Tibial nerve (tissue), 4 donors: ENCODE measurements at regions not wholly inside any gene's neighbourhood (a gene's known extent, or its start where the extent isn't known, plus 50 kb on each side); places are given as distances from the start of the nearest gene placed in this dataset.

Source experiments
- DNase-seq, 2 donors: peaks; one replicate each; pipeline ENCODE4 v3.0.0-alpha.2; 2019; ENCODE audit warnings: low spot score in 2 of 2
- H3K27ac ChIP-seq, 4 donors: fragments of 200-600 bp; sonication (generic) in 3 of 4; one replicate each; pipeline ENCODE4 v1.5.1; 2017 to 2019; ENCODE audit warnings: mild to moderate bottlenecking in 1 of 4
- H3K27me3 ChIP-seq, 2 donors: fragments of 200-600 bp; sonication (generic) in 1 of 2; one replicate each; pipeline versions ENCODE4 v1.5.1 to v1.6.0; 2017 to 2019
- H3K36me3 ChIP-seq, 3 donors: fragments of 200-600 bp; sonication (generic); one replicate each; pipeline ENCODE4 v1.5.1; 2018 to 2019
- H3K4me1 ChIP-seq, 4 donors: fragments of 200-600 bp; sonication (generic) in 3 of 4; one replicate each; pipeline ENCODE4 v1.5.1; 2017 to 2019
- H3K4me3 ChIP-seq, 4 donors: fragments of 200-600 bp; sonication (generic) in 3 of 4; one replicate each; pipeline ENCODE4 v1.5.1; 2017 to 2019; ENCODE audit warnings: mild to moderate bottlenecking in 1 of 4, moderate library complexity in 1 of 4
- H3K9me3 ChIP-seq, 4 donors: fragments of 200-600 bp; sonication (generic) in 3 of 4; one replicate each; pipeline ENCODE4 v1.5.1; 2017 to 2019
- EP300 ChIP-seq, 2 donors: sonication (generic); formaldehyde crosslinking; IDR thresholded peaks; one replicate each; pipeline ENCODE4 v1.6.1; 2017; ENCODE audit warnings: antibody characterized with exemption in 2 of 2, mild to moderate bottlenecking in 1 of 2
- POLR2A ChIP-seq, 2 donors: fragments of 450-650 bp; IDR thresholded peaks; one replicate each; pipeline ENCODE4 v1.6.1; 2017; ENCODE audit warnings: antibody characterized with exemption in 2 of 2, mild to moderate bottlenecking in 2 of 2, moderate library complexity in 2 of 2
- WGBS, 2 donors: methylation state at CpG; one replicate each; pipeline ENCODE4 v1.1.5; 2018; 5-methylcytosine and 5-hydroxymethylcytosine counted together
- TF ChIP-seq, protein P1 (sequence below), 5 experiments: fragments of 200-600 bp in 3 of 5; fragments of 450-650 bp in 2 of 5; sonication (generic) in 3 of 5; IDR thresholded peaks; one replicate each; pipeline ENCODE4 v1.5.1; 2016 to 2019; ENCODE audit warnings: antibody characterized with exemption in 5 of 5, mild to moderate bottlenecking in 3 of 5, moderate library complexity in 2 of 5

DNA sequence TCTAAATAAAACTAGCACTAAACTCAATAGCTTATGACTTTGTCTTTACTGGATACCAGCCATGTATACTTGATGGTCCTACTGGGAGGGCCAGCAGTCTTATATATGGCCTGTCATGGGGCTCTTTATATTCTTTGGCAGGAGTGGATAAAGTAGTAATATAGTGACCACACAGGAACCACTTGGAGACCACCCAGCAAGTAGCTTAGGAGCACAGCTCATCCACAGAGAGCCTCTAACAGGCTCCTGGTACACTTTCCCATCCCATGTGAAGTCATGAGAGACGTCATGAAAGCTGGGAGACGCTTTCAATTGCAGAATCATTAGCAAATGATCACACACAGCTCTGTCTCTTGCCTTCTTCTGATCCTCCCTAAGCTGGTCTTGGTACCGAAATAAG, 360.9 kb upstream of the ACVR2A start:
- no peak for TF ChIP-seq EP300 (IDR thresholded peaks at IDR 0.05)
- no peak for TF ChIP-seq POLR2A (IDR thresholded peaks at IDR 0.05)
- TF ChIP-seq, protein P1, sequence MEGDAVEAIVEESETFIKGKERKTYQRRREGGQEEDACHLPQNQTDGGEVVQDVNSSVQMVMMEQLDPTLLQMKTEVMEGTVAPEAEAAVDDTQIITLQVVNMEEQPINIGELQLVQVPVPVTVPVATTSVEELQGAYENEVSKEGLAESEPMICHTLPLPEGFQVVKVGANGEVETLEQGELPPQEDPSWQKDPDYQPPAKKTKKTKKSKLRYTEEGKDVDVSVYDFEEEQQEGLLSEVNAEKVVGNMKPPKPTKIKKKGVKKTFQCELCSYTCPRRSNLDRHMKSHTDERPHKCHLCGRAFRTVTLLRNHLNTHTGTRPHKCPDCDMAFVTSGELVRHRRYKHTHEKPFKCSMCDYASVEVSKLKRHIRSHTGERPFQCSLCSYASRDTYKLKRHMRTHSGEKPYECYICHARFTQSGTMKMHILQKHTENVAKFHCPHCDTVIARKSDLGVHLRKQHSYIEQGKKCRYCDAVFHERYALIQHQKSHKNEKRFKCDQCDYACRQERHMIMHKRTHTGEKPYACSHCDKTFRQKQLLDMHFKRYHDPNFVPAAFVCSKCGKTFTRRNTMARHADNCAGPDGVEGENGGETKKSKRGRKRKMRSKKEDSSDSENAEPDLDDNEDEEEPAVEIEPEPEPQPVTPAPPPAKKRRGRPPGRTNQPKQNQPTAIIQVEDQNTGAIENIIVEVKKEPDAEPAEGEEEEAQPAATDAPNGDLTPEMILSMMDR (IDR thresholded peaks at IDR 0.05): no peak
- H3K9me3 ChIP-seq: no peaks in the 10 kb centered on the region
- no peaks in the 10 kb centered on the region for H3K36me3 ChIP-seq
- no peak for DNase-seq
- H3K4me1 ChIP-seq: no peaks in the 10 kb centered on the region
- H3K4me3 ChIP-seq: no peak overlapping the region
- no peaks in the 10 kb centered on the region for H3K27me3 ChIP-seq
- no peak overlapping the region for H3K27ac ChIP-seq
- 48 to 53% methylated on average over 3 of the region's 3 CpGs for WGBS, 2 donors

DNA sequence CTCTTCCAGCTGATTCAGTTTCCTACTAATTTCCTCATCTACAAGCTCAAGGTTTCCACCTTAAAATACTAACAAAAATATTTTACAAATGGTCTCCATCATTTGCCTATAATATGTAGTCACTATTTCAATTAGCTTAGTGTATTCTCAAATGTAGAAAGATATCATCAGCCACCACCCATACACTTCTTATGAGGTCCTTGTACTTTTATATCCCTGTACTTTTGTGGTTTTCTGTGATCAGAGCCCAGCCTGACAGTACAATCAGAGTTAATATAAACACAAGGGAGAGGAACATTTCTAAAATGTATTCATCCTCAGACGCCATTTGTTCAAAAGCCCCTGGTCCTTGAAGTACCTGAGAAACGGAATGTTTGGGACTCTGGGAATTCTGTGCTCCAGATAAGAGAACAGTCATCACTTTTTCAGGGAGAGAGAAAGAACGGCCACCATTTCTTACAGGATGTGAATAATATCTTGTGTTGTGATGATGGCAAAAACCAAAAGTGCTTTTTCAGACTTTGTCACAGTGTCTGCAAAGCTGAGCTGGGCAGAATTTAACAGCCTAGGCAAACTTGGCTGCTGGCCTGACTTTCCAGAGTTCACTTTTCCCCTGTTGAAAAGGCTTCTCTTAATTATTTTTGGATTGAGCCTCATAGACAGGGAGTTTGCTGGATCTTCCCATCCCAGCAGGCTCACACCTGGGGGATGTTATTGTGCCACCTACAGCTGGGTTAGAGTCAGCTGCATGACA, 361.7 kb upstream of the ACVR2A start:
- Histone ChIP-seq H3K4me1 (no peaks in the 10 kb centered on the region), H3K27ac (no peak overlapping the region)
- 56 to 65% methylated on average over 3 of the region's 3 CpGs for WGBS, 2 donors

DNA sequence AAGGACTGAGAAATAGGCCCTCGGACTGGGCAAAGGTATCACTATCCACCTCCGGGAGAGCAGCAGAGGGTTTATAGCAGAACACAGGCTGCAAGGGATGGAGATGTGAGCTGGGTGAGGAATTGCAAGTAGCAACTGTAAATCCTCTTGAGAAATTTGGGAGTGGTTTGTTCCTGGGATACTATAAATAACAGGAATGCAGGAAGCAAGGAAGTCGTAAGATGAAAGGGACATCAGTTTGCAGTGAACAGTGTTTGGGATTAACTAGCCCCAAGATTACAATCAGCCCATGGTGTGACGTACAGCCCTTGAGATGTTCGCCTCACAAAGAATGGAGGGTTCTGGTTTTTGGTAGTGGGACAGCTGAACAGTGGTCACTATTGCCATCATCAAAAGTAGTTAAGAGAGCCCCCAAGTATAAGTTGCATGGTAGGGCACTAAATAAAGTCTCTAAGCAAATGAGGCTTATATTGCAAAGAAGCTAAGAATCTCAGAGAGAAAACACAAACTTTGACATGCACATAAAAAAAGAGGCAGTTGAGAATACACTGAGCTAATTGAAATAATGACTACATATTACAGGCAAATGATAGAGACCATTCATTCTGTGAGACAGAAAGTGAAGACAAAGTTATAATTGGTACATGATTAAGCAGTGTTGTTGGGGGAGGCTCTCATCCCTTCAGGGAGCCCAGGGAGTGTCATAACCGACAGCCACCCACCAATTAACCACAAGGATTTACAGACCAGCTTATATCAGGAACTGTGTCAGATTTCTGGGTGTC, 362.5 kb upstream of the ACVR2A start:
- 48 to 57% methylated on average over 6 of the region's 6 CpGs for WGBS, 2 donors
- H3K4me3 ChIP-seq: no peak overlapping the region
- DNase-seq: no peak
- no peaks in the 10 kb centered on the region for H3K4me1 ChIP-seq
- TF ChIP-seq, protein P1 (IDR thresholded peaks at IDR 0.05): no peak
- TF ChIP-seq EP300 (IDR thresholded peaks at IDR 0.05): no peak
- TF ChIP-seq POLR2A (IDR thresholded peaks at IDR 0.05): no peak
- no peaks in the 10 kb centered on the region for H3K36me3 ChIP-seq
- H3K27ac ChIP-seq: no peak overlapping the region
- no peaks in the 10 kb centered on the region for H3K27me3 ChIP-seq
- no peaks in the 10 kb centered on the region for H3K9me3 ChIP-seq

More for the DNA sequence above, 361.7 kb upstream of the ACVR2A start:
- no peak for DNase-seq
- H3K27me3 ChIP-seq: no peaks in the 10 kb centered on the region
- H3K4me3 ChIP-seq: no peak overlapping the region
- H3K9me3 ChIP-seq: no peaks in the 10 kb centered on the region
- no peaks in the 10 kb centered on the region for H3K36me3 ChIP-seq
- TF ChIP-seq, protein P1 (IDR thresholded peaks at IDR 0.05): no peak
- no peak for TF ChIP-seq POLR2A (IDR thresholded peaks at IDR 0.05)

DNA sequence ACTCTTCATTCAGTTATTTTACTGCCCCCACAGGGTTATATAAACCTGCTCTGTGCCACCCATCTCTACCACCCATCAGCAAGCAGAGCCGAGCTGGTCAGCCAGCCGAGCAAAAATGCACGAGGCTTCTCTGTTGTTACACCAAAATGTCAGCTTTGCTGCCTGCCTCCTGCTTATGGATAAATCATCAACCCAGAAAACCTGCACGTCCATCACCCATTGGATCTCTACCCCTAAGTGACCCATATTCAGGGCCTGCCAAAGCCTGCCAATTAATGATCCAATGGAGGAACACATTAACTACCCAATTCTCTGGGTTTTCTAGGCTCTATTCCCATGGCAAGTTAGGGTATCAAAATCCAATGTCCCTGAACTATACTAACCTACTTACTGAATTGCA, 365.5 kb upstream of the ACVR2A start:
- H3K4me3 ChIP-seq: no peak overlapping the region
- no peak overlapping the region for H3K27ac ChIP-seq
- no peaks in the 10 kb centered on the region for H3K4me1 ChIP-seq
- DNase-seq: no peak
- WGBS, 2 donors: 66 to 82% methylated on average over 4 of the region's 4 CpGs
- no peak for TF ChIP-seq EP300 (IDR thresholded peaks at IDR 0.05)
- TF ChIP-seq POLR2A (IDR thresholded peaks at IDR 0.05): no peak
- TF ChIP-seq, protein P1 (IDR thresholded peaks at IDR 0.05): no peak
- no peaks in the 10 kb centered on the region for H3K9me3 ChIP-seq
- H3K27me3 ChIP-seq: no peaks in the 10 kb centered on the region
- no peaks in the 10 kb centered on the region for H3K36me3 ChIP-seq

DNA sequence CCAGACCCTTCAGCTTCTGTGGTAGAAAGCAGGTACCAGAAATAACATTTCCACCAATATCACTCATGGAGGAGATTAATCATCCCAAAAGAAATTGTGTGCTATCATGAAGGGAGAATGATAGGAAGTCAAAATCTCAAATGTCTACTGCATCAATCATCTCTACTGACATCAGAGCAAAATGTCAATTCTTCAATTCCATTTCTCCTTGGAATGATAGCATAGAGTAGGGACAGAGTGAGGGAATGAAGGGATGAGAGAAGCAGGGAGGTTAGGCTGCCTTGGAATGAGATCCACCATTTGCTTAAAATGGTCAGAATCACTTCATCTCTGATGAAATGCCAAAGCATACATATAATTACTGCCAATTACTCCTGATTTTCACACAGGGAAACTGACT, 371.8 kb upstream of the ACVR2A start:
- Histone ChIP-seq H3K36me3 (no peaks in the 10 kb centered on the region), H3K27ac (no peak overlapping the region), H3K4me1 (no peaks in the 10 kb centered on the region), H3K27me3 (no peaks in the 10 kb centered on the region), H3K4me3 (no peak overlapping the region), H3K9me3 (no peaks in the 10 kb centered on the region)
- no peak for DNase-seq
- TF ChIP-seq, protein P1 (IDR thresholded peaks at IDR 0.05): no peak
- TF ChIP-seq POLR2A (IDR thresholded peaks at IDR 0.05) (no peak), EP300 (IDR thresholded peaks at IDR 0.05) (no peak)
